Activated CD4-positive, alpha-beta T cell treated with anti-CD3 and anti-CD28 coated beads, Interleukin-10, Interleukin-2, amounts not matched to agents 100 ng/mL and 50 ng/mL, durations not matched to agents 16 hours and 8 hours (primary cell): ENCODE measurements at regions not wholly inside any gene's neighbourhood (a gene's known extent, or its start where the extent isn't known, plus 50 kb on each side); places are given as distances from the start of the nearest gene placed in this dataset.
"Not testable (repeated sequence)": the region's sequence is repeated elsewhere in the genome, so short reads cannot be mapped to it uniquely, and the experiment has no call there.

Source experiments
- DNase-seq: peaks from one replicate; pipeline ENCODE4 v3.0.0-alpha.2; 2020

DNA sequence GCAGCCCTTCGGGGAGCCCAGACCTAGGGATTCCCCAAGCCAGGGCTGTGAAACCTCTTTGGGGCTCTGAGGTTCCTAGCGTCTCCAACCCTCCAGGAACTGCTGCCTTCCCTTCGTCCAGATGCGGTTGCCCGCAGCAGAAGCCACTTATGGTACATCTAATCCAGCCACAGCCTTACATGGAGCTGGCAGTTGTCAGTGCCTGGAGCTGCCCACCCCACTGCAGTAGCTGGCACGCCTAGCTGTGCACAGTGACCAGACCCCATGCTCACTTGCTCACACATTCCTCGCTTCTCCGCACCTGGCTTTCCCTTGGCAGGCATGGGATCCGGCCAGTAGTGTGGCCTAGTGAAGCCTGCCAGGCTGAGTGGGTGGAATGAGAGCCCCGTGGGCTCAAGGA lies 547.6 kb downstream of the TBC1D32 start:
- no peak for DNase-seq

DNA sequence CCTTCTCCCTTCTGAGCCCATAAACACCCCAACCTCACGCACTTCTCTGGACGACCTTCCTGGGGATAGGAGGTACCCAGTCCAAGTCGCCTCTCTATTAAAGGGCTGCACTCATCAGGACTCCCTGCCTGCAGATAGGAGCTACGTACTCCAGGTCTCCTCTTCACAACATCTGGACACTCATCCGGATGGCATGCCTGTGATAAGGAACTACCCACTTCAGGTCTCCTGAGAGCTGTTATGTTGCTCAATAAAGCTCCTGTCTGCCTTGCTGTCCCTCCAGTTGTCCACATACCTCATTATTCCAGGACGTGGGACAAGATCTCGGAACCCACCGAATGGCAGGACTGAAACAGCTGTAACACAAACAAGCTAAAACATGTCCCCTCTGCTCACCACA lies 548.0 kb downstream of the TBC1D32 start:
- DNase-seq = no peak

DNA sequence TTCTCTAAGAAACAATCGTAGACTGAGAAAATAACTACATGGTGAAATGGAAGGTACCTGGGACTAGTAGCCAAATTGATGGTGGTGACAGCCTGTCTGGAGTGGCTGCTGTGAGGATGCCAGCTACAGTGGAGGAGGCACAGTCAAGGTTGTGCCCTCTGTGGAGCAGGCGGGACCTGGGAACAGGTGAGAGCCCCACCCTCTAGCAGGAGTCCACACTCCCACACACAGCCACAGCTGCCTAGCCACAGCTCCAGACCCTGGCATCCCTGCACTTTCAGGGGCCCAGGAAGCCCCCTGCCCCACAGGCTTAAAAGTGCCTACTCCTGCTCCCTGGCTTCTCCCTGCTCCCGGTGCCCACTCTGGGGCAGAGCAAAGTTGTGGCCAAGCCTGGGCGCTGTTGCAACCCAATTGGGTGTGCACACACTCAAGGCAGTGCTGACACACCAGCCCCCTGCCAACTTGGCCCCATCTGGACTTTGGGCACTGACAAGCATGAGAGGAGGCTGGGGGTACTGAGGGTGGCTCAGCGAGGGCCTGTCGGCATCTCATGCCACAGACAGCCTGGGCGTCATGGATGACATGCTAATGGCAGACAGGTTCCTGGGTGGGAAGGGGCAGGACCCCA lies 548.7 kb downstream of the TBC1D32 start:
- no peak for DNase-seq

DNA sequence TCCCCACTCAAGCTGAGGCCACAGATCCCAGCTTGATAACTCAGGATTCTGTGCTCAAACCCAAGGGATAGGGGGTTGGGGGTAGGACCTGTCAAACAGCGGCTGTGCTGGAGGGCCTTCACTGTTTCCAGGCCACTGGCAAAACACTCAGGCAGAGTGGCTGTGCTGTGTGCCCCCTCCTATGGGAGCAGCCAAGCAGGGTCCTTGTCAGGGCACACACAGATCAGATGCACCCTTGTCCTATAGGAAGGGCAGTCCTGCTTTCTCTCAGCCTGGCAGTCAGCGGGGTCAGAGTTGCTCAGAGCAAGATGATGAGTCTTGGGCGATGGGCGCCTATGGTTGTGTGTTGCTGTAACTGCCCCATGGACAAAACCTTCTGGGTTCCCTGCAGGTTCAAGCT lies 554.8 kb downstream of the TBC1D32 start:
- DNase-seq = no peak

DNA sequence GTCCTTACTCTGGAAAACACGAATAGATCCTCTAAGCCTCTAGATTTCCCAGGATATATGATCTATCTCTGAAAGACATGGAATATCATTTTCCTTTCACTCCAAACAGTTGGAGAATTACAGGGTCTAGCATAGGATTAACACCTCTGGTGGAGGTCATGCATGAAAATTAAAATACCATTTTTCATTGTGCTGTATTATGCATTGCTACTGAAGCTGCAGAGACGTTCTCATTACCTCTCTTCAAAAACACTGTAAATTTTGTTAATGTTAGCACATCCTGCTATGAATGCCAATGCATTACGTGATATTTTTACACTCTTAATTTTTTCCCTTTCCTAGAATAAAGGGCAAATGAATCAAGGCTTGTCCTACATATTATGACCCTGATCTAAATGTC lies 558.6 kb downstream of the TBC1D32 start:
- no peak for DNase-seq

DNA sequence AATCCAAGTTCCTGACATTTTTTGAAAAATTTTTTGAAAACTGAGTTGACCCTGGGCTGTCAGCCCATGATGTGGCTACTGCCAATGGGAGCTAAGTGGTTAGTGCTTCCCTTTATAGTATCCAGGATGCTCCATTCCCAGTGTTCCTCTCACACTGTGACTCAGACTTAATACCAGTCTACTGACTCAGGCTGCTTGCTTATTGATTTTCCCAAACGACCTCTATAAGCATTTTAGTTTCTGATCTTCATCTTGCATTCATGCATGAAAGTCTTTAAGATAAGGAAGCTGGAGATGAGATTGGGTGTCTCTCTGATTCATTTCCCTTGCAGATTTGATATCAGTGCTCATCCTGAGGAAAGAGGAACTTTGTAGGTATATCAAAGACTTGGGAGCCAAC lies 560.0 kb downstream of the TBC1D32 start:
- no peak for DNase-seq

DNA sequence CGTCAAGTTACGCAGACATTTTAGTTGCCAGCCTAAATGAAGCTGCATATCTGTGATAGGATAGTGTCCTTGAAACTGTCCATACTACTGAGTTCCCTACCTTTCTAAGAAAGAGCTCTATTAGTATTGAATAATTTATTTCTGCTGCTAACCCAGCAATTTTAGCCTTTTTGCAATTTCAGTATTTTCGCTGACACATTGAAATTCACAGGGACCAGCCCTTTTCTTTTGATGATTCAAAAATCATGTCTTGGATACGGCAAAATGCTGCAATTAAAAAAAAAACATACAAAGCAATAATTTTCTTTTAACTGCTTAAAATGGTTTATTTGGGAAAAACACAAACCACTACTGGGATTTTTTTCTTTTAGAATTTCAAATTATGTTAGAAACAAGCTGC lies 563.3 kb downstream of the TBC1D32 start:
- DNase-seq = no peak

DNA sequence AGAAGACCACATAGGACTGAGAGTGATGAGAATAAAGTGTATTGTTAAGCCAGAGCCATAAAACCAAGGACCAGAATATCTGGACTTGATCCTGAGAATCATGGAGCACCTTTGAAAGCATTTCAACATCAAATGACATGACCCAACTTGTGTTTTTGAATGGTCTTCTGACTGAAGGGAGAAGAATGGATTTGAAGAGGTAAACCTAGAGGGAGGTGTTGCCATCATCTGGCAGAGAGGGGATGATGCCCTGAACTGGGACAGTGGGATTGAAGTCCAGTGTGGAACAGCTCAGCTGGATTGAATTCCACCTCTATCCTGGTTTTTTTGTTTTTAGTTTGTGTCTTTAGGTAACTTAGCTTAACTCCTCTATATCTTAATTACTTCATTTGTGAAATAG lies 570.0 kb downstream of the TBC1D32 start:
- no peak for DNase-seq

DNA sequence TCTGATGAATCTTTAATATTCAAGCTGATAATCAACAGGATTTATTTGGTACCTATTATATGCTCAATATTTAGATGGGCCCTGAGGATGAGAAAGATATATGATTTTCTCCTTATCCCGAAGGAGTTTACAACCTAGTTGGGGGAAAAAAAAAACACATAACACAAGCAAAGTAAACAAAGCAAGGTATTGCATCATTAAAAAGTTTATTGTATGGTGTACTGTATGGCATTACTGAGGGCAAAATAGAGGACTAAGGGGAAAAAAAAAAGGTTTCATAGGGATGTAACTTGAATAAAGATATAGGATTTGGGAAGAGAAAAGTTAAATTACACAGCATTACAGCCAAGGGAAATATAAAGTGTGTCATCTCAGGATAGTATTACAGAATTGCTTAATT lies 574.7 kb downstream of the TBC1D32 start:
- no peak for DNase-seq

DNA sequence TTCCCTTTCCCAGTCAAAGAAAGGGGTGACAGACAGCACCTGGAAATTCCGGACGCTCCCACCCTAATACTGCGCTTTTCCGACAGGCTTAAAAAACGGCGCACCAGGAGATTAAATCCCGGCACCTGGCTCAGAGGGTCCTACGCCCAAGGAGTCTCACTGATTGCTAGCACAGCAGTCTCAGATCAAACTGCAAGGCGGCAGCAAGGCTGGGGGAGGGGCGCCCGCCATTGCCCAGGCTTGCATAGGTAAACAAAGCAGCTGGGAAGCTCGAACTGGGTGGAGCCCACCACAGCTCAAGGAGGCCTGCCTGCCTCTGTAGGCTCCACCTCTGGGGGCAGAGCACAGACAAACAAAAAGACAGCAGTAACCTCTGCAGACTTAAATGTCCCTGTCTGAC lies 585.7 kb downstream of the TBC1D32 start:
- DNase-seq = not testable (repeated sequence)

DNA sequence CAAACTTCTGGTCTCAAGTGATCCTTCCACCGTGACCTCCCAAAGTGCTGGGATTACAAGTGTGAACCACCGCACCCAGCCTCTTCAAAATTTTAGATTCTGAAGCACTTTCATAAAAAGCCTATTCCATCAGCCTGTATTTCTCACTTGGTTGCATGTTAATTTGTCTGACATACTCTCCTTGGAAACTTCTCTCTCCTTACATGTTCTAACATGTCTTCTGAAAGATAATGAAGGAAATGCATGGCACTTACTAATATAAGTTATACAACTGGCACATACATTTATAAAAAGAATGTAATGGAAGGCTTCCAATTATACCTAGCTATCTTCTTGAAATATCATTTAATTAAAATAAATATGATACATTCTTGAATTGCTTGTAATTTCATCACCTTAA lies 597.5 kb downstream of the TBC1D32 start:
- no peak for DNase-seq

DNA sequence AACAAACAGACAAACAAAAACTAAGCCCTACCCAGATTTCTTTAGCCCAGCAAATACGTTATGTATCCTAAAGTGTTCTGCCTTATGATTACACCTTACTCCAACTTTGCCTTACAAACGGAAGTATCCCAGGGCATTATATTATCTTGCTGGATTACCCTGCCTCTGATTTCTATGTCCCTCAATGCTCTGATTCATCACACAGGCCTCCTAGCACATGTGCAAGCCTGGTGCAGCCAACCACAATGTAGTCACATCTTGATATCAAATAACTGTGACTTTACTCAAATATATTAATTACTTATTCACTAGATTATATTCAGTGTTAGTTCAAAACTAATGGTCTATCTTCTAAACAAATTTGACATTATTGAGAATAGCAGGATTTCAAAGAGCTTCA lies 598.6 kb downstream of the TBC1D32 start:
- no peak for DNase-seq

DNA sequence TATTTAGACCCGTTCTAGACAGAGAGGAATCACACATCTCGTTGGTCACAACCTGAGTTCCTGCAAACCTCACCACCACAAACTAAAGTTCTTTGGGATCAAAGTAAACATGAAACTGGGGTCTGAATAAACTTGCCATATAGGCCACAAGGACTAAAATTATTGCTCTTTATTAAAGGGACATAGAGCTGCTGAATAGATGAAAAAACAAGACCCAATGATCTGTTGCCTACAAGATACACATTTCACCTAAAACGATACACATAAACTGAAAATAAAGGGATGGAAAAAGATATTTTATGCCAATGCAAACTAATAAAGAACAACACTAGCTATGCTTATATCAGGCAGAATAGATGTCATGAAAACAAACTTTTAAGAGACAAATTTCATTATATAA lies 623.0 kb downstream of the TBC1D32 start:
- DNase-seq = no peak

DNA sequence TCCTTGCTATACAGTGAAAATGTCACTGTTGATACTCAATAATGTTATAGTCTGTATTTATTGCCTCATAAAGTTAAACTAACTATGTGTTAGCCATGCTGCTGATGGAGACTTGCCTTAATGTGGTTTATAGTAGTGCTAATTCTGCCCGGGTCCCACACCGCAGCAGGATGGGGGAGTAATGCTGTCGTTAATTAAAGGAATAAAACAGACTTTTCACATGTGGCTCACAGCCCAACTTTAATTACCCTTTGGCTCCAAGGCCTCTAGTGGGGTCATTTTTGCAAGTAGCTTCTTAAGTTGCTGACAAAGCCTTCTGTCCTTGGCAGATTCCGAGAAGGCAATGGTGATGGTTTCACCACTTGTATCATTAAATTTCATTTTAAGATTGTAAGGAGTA lies 634.3 kb downstream of the TBC1D32 start:
- DNase-seq = no peak

DNA sequence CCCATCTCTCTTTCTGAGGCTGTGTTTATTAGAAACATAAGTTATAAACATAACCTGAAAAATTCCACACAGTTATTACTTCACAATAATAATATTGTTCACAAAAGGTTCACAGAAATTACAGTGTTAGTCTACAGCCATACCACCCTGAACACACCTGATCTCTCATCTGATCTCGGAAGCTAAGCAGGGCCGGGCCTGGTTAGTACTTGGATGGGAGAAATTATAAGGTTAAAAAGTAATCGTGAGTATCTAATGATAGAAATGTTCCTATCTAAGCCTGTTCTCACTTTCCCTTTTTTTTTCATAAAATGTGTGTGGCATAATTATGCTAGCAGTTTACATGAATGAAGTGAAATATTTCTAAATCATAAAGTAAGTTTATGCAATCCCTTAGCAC lies 647.8 kb downstream of the TBC1D32 start:
- DNase-seq = no peak

DNA sequence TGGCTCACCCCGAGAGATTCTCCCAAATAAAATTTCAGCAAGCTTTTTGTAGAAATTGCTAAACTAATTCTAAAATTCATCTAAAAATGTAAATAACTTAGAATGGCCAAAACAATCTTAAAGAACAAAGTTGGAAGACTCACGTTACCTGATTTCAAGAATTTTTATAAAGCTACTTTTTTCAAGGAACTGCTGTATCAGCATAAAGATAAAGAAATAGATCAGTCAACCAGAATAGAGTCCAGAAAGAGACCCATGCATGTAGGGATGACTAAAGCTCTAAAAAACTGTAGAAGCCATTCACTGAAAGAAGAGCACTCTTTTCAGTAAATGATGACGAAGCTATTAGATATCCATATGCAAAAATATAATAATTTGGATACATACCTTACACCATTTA lies 652.1 kb downstream of the TBC1D32 start:
- DNase-seq = no peak

DNA sequence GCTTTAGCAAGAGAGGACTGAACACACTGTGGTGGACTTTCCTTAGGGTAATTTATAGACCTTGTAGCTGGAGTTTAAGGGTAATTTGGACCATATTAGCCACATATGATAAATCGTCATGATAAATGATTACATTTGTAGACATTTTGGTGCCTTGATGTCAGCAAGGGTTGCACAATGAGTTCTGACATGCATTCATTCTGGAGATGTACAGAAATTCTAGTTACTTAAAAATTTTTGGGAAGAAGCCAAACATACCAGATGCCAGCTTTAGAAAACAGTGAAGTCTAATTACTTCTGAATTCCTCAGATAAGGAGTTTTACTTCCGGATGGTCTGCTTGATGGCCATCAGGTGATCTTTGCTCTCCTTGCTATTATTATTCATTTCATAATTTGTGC lies 653.1 kb downstream of the TBC1D32 start:
- no peak for DNase-seq

DNA sequence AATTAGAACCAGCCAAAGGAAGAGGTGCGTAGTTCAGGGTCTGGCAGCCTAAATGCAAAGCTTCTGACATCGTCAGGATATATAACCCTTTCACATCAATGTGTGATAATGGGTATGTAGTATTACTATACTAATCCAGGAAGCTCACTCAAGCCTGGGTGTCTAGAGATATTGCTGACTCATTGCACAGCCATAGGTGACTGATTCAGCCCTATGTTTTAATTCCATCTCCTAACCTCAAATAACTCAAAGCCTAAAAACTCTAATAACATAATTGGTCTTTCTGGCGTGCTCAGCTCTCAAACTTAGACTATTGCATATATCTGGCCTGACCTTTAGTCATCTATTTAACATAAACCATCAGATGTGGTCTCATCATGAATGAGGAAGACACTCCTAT lies 658.4 kb downstream of the TBC1D32 start:
- DNase-seq = no peak

DNA sequence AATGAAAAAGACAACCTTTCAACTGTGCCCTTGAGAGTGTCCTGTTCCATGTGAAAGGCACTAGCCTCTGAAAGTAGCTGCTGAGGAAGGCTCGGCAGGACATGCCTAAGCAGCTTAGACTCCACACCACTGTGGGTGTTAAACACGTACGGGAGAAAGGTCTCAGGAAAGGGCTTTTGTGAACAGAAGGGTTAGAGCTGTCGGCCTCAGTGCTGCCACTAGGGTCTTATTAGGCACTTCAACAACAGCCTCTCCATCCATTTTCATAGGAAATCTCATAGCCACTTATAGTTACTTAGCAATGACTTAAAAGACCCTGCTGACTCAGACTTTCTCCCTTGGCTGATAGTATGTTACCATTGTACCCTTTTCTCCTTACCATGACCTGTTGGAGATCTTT lies 662.8 kb downstream of the TBC1D32 start:
- no peak for DNase-seq

DNA sequence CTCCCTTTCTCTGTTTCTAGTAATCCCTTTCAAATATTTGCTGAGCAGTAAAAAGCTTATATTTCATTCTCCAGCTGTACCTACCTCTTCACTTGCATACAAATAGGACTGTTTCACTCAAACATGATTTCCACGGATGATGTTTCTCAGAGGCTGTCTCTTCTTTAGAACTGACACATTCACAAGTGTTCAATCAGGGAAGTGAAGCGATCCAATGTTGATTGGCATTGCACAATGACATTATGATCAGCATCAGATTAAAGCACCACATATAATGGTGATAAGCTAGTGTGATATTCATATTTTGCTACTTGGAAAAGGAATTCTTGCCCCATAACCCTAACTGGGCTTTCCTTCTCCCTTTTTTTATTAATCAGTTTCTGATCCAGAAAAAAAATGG lies 681.8 kb downstream of the TBC1D32 start:
- no peak for DNase-seq

DNA sequence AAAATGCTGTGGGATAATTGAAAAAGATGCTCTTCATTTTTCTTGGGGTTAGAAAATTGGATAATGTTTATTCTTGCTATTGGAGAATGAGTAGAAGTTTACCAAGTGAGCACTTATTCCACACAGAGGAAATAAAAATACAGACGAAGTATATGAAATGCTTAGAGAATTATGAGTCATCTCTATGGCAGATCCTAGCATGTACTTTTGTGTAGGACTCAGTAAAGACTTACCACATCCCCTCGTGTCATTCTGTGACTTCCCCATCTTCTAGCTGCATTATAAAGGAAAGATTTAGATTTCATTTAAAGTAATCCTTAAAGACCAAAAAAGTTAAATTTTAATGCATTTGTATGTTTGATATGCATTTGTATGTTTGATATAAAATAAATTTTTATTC lies 685.6 kb downstream of the TBC1D32 start:
- no peak for DNase-seq

DNA sequence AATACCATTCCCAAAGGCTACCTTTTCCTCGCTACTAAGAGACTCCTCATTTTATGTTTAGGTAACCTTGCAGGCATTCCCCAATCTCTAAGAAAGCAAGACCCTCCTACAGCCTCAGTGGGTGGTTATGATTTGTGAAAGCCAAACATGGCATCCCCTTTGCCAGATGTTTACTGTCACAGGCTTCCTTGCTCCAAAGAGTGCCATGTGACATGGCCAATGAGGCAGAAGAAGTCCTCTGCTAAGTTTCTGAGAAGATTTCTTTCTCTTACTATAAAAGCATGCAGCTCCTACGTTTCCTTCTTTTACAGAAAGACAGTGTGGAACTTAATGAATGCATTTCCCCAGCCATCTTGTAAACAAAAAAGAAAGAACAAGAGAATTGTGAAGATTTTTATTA lies 688.2 kb downstream of the TBC1D32 start:
- DNase-seq = no peak

DNA sequence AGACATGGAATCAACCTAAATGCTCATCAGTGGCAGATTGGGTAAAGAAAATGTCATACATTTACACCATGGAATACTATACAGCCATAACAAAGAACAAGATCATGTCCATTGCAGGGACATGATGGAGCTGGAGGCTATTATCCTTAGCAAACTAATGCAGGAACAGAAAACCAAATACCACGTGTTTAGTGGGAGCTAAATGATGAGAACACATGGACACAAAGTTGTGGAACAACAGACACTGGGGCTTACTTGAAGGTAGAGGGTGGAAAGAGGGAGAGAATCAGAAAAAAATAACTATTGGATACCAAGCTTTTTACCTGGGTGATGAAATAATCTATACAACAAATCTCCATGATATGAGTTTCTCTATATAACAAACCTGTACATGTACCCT lies 701.3 kb downstream of the TBC1D32 start:
- no peak for DNase-seq

DNA sequence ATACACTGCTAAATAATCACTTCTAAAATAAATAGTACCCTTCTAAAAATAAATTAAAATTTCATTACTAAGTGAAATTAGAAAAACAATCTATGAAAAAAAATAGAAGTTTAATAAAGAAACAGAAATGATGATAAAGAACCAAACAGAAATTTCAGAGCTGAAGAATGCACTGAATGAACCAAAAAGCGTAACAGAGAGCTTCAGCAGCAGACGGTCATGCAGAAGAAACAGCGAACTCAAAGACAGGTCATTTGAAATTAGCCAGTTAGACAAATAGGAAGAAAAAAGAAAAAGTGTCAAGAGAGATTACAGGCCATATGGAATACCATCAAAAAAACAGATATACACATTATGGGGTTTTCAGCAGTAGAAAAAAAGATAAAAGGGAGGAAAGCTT lies 706.7 kb downstream of the TBC1D32 start:
- no peak for DNase-seq

DNA sequence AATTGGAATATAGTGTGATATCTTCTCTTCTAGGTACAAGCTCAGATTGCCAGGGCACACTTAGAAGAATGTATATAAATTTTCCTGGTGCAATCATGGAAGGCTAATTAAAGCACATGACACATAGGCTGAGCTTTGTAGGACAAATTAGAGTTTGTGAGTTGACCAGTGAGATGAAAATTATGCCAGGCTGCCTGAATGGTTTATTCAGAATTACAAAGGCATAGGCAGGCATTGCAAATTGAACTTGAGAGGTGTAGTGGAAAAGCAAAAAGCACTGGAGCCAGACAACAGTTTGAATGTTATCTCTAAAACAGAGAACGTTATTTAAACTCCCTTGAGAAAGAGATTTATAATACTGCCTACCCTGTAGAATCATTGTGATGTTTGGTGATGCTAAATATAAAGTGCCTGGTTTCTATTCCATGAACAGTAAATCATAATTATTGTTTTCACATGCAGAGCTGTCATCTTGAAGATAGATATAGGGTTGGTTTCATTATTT lies 712.1 kb downstream of the TBC1D32 start:
- no peak for DNase-seq

DNA sequence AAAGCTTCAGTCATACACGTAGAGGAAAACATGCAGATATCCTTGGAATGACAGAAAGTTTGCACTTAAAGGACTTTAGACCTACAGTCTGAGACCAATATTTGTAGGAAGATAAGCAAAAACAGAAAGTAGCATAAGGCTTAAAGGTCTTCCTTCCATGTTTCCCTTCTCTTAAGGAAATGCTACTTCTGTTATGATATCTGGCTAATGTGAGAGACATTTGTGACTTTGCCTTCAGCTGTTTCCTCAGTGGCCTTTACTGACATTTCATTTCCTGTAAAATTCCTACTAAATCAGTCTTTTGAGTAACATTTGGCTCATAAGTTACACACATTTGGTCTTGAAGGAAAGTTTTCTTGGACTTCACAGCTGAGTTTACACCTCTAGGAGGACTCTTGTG lies 713.4 kb downstream of the TBC1D32 start:
- no peak for DNase-seq
